Gastrocnemius medialis (tissue), 4 donors: ENCODE measurements at regions not wholly inside any gene's neighbourhood (a gene's known extent, or its start where the extent isn't known, plus 50 kb on each side); places are given as distances from the start of the nearest gene placed in this dataset.

Experiments used
- CTCF ChIP-seq, 5 experiments: fragments of 450-650 bp in 3 of 5; fragments of 200-600 bp in 2 of 5; sonication (generic) in 2 of 5; IDR thresholded peaks in 4 of 5; conservative IDR thresholded peaks in 1 of 5; 1 replicate in 4 of 5; 2 replicates in 1 of 5; pipeline ENCODE4 v1.5.1; 2016 to 2019; ENCODE audit warnings: antibody characterized with exemption in 5 of 5, mild to moderate bottlenecking in 3 of 5, moderate library complexity in 3 of 5
- POLR2A ChIP-seq, 2 donors: fragments of 450-650 bp; IDR thresholded peaks; one replicate each; pipeline ENCODE4 v1.6.1; 2017; ENCODE audit warnings: antibody characterized with exemption in 2 of 2, mild to moderate bottlenecking in 2 of 2, moderate library complexity in 2 of 2

- no peak for TF ChIP-seq CTCF (IDR thresholded peaks at IDR 0.05 in 4 of 5, conservative IDR thresholded peaks at IDR 0.05 in 1 of 5)
- no peak for TF ChIP-seq POLR2A (IDR thresholded peaks at IDR 0.05)
Observed at GRCh38 chr1:187909382-187909781, 1080.6 kb downstream of the PLA2G4A start.
